Upper lobe of left lung (tissue), 6 donors: ENCODE measurements at regions not wholly inside any gene's neighbourhood (a gene's known extent, or its start where the extent isn't known, plus 50 kb on each side); places are given as distances from the start of the nearest gene placed in this dataset.

Experiments used
- ATAC-seq, 2 donors: fragments of 200-7000 bp; cut with Tn5 transposase; one replicate each; pipeline ENCODE4 v1.9.1; 2022; ENCODE audit warnings: mild to moderate bottlenecking in 2 of 2, moderate library complexity in 2 of 2; ENCODE audit not compliant: low FRiP score in 2 of 2
- DNase-seq, 2 donors: peaks; one replicate each; pipeline ENCODE4 v3.0.0-alpha.2; 2019 to 2020
- H3K27ac ChIP-seq, 4 donors: fragments of 200-600 bp; sonication (generic); one replicate each; pipeline ENCODE4 v1.5.1; 2016 to 2019
- H3K27me3 ChIP-seq, 4 donors: fragments of 200-600 bp; sonication (generic); one replicate each; pipeline ENCODE4 v1.5.1; 2017 to 2019
- H3K36me3 ChIP-seq, 4 donors: fragments of 200-600 bp; sonication (generic); one replicate each; pipeline ENCODE4 v1.5.1; 2016 to 2019
- H3K4me1 ChIP-seq, 4 donors: fragments of 200-600 bp; sonication (generic); one replicate each; pipeline ENCODE4 v1.5.1; 2018 to 2019
- H3K4me3 ChIP-seq, 4 donors: fragments of 200-600 bp; sonication (generic); one replicate each; pipeline ENCODE4 v1.5.1; 2017 to 2019; ENCODE audit warnings: mild to moderate bottlenecking in 2 of 4, moderate library complexity in 1 of 4
- H3K9me3 ChIP-seq, 4 donors: fragments of 200-600 bp; sonication (generic); one replicate each; pipeline ENCODE4 v1.5.1; 2018 to 2019
- EP300 ChIP-seq, 4 donors: sonication (generic); formaldehyde crosslinking; IDR thresholded peaks; one replicate each; pipeline ENCODE4 v1.5.1; 2017; ENCODE audit warnings: antibody characterized with exemption in 4 of 4, control low read depth in 2 of 4
- POLR2A ChIP-seq, 4 donors: fragments of 450-650 bp; IDR thresholded peaks; one replicate each; pipeline ENCODE4 v1.5.1; 2016 to 2017; ENCODE audit warnings: antibody characterized with exemption in 4 of 4, mild to moderate bottlenecking in 2 of 4
- POLR2AphosphoS5 ChIP-seq, 2 donors: sonication (generic); formaldehyde crosslinking; IDR thresholded peaks; one replicate each; pipeline ENCODE4 v1.5.1; 2017; ENCODE audit warnings: antibody characterized with exemption in 2 of 2
- WGBS, 2 donors: methylation state at CpG; one replicate each; pipeline ENCODE4 v1.1.5; 2017 to 2018; 5-methylcytosine and 5-hydroxymethylcytosine counted together
- TF ChIP-seq, protein P1 (sequence below), 6 experiments: fragments of 450-650 bp in 4 of 6; fragments of 200-600 bp in 2 of 6; sonication (generic) in 2 of 6; IDR thresholded peaks; one replicate each; pipeline ENCODE4 v1.5.1; 2016 to 2019; ENCODE audit warnings: antibody characterized with exemption in 6 of 6
- donor health status: DM: no; HTN: no; CAD: no; lungs with moderate emphysema.
- donor health status: DM: no; HTN: yes; CAD: no; lungs with severe emphysema.

DNA sequence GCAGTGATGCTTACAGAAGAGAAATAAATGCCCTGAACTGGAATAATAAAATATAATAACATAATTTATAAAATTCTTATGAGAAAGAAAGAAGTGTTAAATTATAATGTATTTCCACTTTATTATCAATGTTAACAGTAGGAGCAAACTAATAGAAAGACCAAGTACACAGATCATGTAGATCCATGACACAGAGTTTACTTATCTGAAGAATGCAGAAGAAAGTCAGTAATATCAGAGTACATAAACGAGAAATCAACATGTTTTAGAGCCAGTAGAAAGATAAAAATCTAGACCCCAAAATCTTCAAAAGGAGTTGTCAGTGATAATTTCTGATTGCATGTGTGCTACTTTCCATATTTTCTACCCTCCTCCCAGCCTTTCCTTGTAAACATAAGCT lies 334.8 kb upstream of the MANEA start:
- TF ChIP-seq, protein P1, sequence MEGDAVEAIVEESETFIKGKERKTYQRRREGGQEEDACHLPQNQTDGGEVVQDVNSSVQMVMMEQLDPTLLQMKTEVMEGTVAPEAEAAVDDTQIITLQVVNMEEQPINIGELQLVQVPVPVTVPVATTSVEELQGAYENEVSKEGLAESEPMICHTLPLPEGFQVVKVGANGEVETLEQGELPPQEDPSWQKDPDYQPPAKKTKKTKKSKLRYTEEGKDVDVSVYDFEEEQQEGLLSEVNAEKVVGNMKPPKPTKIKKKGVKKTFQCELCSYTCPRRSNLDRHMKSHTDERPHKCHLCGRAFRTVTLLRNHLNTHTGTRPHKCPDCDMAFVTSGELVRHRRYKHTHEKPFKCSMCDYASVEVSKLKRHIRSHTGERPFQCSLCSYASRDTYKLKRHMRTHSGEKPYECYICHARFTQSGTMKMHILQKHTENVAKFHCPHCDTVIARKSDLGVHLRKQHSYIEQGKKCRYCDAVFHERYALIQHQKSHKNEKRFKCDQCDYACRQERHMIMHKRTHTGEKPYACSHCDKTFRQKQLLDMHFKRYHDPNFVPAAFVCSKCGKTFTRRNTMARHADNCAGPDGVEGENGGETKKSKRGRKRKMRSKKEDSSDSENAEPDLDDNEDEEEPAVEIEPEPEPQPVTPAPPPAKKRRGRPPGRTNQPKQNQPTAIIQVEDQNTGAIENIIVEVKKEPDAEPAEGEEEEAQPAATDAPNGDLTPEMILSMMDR (IDR thresholded peaks at IDR 0.05), result no peak
- TF ChIP-seq EP300 (IDR thresholded peaks at IDR 0.05) (no peak), POLR2AphosphoS5 (IDR thresholded peaks at IDR 0.05) (no peak), POLR2A (IDR thresholded peaks at IDR 0.05) (no peak)
- H3K9me3 ChIP-seq, result no peaks in the 10 kb centered on the region
- H3K4me1 ChIP-seq, result no peaks in the 10 kb centered on the region
- ATAC-seq (no peak), DNase-seq (no peak)
- WGBS, 2 donors, result 59 to 70% methylated on average over 1 of the region's 1 CpG
- no peak overlapping the region for H3K4me3 ChIP-seq
- no peaks in the 10 kb centered on the region for H3K36me3 ChIP-seq
- no peak overlapping the region for H3K27ac ChIP-seq
- H3K27me3 ChIP-seq, result no peaks in the 10 kb centered on the region

DNA sequence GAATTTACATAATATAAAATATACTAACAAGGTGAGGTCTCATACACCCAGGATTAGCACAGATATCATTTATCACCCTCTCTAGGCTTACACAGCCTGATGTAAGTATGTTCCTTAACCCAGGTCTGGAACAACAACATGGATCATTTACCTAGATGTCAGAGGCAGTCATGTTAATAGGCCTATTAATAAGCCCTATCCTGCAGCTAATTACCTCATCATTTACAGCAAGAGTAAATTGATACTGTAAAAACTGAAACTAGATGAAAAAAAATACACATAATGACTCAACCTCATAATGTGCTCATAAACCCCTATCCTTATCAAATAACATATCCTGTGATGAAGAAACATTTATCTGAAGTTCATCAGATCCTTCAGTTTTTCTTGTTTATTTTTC lies 334.3 kb upstream of the MANEA start:
- Histone ChIP-seq H3K36me3 (no peaks in the 10 kb centered on the region), H3K9me3 (no peaks in the 10 kb centered on the region), H3K27ac (no peak overlapping the region), H3K4me3 (no peak overlapping the region), H3K27me3 (no peaks in the 10 kb centered on the region), H3K4me1 (no peaks in the 10 kb centered on the region)
- DNase-seq, result no peak
- no peak for ATAC-seq
- TF ChIP-seq, protein P1 (IDR thresholded peaks at IDR 0.05), result no peak
- TF ChIP-seq POLR2AphosphoS5 (IDR thresholded peaks at IDR 0.05) (no peak), EP300 (IDR thresholded peaks at IDR 0.05) (no peak), POLR2A (IDR thresholded peaks at IDR 0.05) (no peak)

DNA sequence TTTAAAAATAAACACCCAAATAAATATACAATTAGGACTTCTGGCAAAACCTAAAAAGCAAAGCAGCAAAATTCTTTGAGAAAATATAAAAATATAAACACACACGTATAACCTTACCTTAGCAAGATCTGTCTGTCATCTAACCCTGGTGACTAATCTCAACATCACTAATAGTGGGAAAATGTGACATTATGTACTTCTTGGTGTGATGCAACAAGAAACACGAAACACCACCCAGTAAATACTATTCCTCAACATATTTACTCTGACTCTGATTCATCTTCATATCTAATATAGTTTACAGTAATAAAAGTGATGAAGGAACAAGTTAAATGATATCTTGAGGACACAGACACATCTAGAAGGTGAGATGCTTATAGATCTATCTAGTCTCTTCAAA lies 332.6 kb upstream of the MANEA start:
- Histone ChIP-seq H3K4me1 (no peaks in the 10 kb centered on the region), H3K9me3 (no peaks in the 10 kb centered on the region), H3K36me3 (no peaks in the 10 kb centered on the region), H3K27ac (no peak overlapping the region), H3K27me3 (no peaks in the 10 kb centered on the region), H3K4me3 (no peak overlapping the region)
- DNase-seq (no peak), ATAC-seq (no peak)
- TF ChIP-seq POLR2A (IDR thresholded peaks at IDR 0.05), result no peak
- no peak for TF ChIP-seq POLR2AphosphoS5 (IDR thresholded peaks at IDR 0.05)
- no peak for TF ChIP-seq EP300 (IDR thresholded peaks at IDR 0.05)
- TF ChIP-seq, protein P1 (IDR thresholded peaks at IDR 0.05), result no peak
- 37 to 86% methylated on average over 2 of the region's 2 CpGs for WGBS, 2 donors

DNA sequence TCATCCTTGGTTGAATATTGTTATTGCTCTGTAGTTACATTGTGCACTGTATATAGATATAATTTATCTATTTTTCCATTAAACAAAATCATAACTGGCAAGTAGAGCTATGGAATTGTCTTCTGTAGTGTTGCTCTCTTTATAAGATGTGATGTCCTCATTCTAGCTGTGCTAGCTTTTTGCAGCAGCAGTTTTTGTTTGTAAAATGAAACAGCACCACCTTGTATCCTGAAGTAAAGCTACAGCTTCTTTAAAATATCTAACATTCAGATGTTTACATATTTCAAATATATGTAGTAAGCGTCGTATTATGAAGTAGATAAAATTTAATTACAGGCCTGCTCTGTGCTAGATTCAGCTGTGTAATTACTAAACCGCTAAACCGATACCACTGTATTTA lies 328.8 kb upstream of the MANEA start:
- H3K4me3 ChIP-seq, result no peak overlapping the region
- no peaks in the 10 kb centered on the region for H3K4me1 ChIP-seq
- no peak for DNase-seq
- WGBS, 2 donors, result 76 to 94% methylated on average over 4 of the region's 4 CpGs
- TF ChIP-seq EP300 (IDR thresholded peaks at IDR 0.05) (no peak), POLR2A (IDR thresholded peaks at IDR 0.05) (no peak), POLR2AphosphoS5 (IDR thresholded peaks at IDR 0.05) (no peak)
- TF ChIP-seq, protein P1 (IDR thresholded peaks at IDR 0.05), result no peak
- no peaks in the 10 kb centered on the region for H3K27me3 ChIP-seq
- no peak for ATAC-seq
- H3K9me3 ChIP-seq, result no peaks in the 10 kb centered on the region
- H3K36me3 ChIP-seq, result no peaks in the 10 kb centered on the region
- H3K27ac ChIP-seq, result no peak overlapping the region

DNA sequence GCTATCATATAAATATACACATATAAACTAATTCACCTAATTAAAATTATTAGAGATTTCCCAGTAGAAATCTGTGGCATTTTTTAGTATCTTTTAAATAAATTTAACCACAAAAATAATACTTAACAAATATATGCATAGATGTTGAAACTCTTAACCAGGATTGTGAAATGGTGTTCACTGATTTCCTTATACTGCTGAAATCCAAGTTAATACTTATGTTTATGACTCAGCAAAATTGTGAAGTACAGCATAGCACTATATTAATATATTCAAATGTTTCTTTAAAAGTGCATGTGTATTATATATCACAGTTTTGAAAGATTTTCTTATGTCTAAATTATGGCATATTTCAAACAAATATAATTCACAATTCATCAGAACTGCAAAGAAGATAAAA lies 328.2 kb upstream of the MANEA start:
- TF ChIP-seq, protein P1 (IDR thresholded peaks at IDR 0.05), result no peak
- H3K9me3 ChIP-seq, result no peaks in the 10 kb centered on the region
- no peak for DNase-seq
- no peak overlapping the region for H3K27ac ChIP-seq
- H3K27me3 ChIP-seq, result no peaks in the 10 kb centered on the region
- no peaks in the 10 kb centered on the region for H3K4me1 ChIP-seq
- no peak for ATAC-seq
- no peak overlapping the region for H3K4me3 ChIP-seq
- H3K36me3 ChIP-seq, result no peaks in the 10 kb centered on the region
